C4-2B (cell line): ENCODE measurements at regions not wholly inside any gene's neighbourhood (a gene's known extent, or its start where the extent isn't known, plus 50 kb on each side); places are given as distances from the start of the nearest gene placed in this dataset.

Experiments used
- H3K27ac ChIP-seq: fragments of 450-650 bp; 2 replicates; pipeline ENCODE4 v1.5.1; 2017
- ZFX ChIP-seq: fragments of 450-650 bp; IDR thresholded peaks from 2 replicates; pipeline ENCODE4 v1.6.1; 2017
- TF ChIP-seq, protein P1 (sequence below): fragments of 450-650 bp; conservative IDR thresholded peaks from 2 replicates; pipeline ENCODE4 v1.5.1; 2017; ENCODE audit warnings: mild to moderate bottlenecking

DNA sequence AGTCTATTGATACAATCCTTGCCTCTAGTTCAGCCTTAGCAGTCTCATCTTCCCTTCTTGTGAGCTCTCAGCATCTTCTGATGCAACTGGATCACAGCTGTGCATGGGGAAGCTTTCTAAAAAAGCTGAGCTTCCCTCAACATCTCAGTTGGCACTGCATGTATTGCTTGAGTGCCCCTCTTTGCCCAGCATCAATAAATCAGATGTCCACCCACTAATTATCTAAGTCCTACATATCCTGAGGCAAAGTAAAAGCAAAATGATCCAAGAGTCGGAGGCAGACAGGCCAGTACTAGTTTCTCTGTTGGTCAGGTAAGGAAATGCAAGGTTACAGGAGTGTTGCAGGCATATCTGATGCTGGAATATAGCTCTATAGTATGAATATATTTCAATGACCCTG, 334.5 kb upstream of the NCAM1 start:
- H3K27ac ChIP-seq, result no peak overlapping the region
- no peak for TF ChIP-seq ZFX
- TF ChIP-seq, protein P1, sequence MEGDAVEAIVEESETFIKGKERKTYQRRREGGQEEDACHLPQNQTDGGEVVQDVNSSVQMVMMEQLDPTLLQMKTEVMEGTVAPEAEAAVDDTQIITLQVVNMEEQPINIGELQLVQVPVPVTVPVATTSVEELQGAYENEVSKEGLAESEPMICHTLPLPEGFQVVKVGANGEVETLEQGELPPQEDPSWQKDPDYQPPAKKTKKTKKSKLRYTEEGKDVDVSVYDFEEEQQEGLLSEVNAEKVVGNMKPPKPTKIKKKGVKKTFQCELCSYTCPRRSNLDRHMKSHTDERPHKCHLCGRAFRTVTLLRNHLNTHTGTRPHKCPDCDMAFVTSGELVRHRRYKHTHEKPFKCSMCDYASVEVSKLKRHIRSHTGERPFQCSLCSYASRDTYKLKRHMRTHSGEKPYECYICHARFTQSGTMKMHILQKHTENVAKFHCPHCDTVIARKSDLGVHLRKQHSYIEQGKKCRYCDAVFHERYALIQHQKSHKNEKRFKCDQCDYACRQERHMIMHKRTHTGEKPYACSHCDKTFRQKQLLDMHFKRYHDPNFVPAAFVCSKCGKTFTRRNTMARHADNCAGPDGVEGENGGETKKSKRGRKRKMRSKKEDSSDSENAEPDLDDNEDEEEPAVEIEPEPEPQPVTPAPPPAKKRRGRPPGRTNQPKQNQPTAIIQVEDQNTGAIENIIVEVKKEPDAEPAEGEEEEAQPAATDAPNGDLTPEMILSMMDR, result no peak

GRCh38 chr11:112627588-112628045, 333.6 kb upstream of the NCAM1 start:
- H3K27ac ChIP-seq, result no peak overlapping the region
- TF ChIP-seq ZFX, result no peak
- TF ChIP-seq, protein P1, result no peak

DNA sequence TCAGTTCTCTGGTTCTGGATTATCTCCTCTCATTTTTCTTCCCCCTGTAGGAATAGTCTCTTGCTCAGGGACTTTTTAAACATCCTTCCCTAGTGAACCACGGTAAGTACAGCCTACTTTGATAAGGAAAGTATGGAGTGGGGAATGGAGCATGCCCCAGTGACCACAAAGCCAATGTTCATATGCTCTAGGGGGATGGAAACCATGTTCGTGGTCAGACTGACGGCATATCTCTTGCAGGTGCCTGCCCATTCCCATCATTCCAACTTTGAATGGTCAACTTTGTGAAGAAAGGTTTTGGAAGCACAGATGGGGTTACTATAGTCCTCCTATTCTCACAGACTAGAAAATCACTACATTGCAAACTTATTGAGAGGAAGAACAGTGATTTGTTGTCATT, 332.5 kb upstream of the NCAM1 start:
- no peak overlapping the region for H3K27ac ChIP-seq
- TF ChIP-seq ZFX, result no peak
- TF ChIP-seq, protein P1, result no peak

GRCh38 chr11:112630496-112630895, 330.7 kb upstream of the NCAM1 start:
- no peak for TF ChIP-seq ZFX
- TF ChIP-seq, protein P1, result no peak

DNA sequence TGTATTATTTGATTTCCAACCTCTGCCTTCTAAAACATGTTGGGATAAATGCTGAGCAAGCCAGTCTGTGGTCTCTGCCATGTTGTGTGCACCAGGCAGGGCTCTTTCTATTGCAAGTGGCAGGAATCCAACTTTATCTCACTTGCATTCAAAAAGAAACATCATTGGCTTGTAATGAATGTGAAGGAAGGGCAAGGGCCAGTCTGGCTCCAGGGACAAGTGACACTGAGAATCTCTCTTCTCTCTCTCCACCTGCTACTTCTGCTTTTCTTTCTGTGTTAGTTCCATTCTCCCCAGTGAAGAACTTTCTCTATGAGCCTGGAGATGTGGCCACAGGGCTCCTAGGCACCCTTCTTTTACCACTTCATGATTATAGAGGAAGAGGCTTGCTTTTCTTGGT, 329.9 kb upstream of the NCAM1 start:
- TF ChIP-seq ZFX, result no peak
- TF ChIP-seq, protein P1, result no peak
- H3K27ac ChIP-seq, result no peak overlapping the region

More at GRCh38 chr11:112630496-112630895, 330.7 kb upstream of the NCAM1 start:
- H3K27ac ChIP-seq, result no peak overlapping the region

- TF ChIP-seq, protein P1, result no peak
- no peak for TF ChIP-seq ZFX
- H3K27ac ChIP-seq, result no peak overlapping the region
These were observed 328.2 kb upstream of the NCAM1 start for GRCh38 chr11:112632866-112633505.

GRCh38 chr11:112634551-112634950, 326.7 kb upstream of the NCAM1 start:
- no peak for TF ChIP-seq ZFX
- TF ChIP-seq, protein P1, result no peak
- H3K27ac ChIP-seq, result no peak overlapping the region
